GM10248 (cell line): ENCODE measurements at regions not wholly inside any gene's neighbourhood (a gene's known extent, or its start where the extent isn't known, plus 50 kb on each side); places are given as distances from the start of the nearest gene placed in this dataset.

Experiments
- CTCF ChIA-PET: fragments of 300-600 bp; sonication (Branson Sonifier 250); formaldehyde crosslinking; extraction: SDS; loops from one replicate; lab custom pipeline; 2021; ENCODE audit warnings: antibody characterized with exemption; lab: Yijun Ruan, JAX
- POLR2A ChIA-PET: fragments of 350-650 bp; sonication (Branson Sonifier 250); formaldehyde crosslinking; extraction: SDS; loops from one replicate; lab custom pipeline; 2020; ENCODE audit warnings: antibody characterized with exemption; lab: Yijun Ruan, JAX
- DNase-seq: peaks from one replicate; pipeline ENCODE4 v3.0.0; 2012; ENCODE audit errors: extremely low spot score
- TF ChIP-seq, protein P1 (sequence below): IDR thresholded peaks from 2 replicates; pipeline ENCODE4 v1.5.1; 2012; ENCODE audit warnings: mild to moderate bottlenecking, low read depth; ENCODE audit errors: extremely low read depth, missing control alignments, control extremely low read depth

DNA sequence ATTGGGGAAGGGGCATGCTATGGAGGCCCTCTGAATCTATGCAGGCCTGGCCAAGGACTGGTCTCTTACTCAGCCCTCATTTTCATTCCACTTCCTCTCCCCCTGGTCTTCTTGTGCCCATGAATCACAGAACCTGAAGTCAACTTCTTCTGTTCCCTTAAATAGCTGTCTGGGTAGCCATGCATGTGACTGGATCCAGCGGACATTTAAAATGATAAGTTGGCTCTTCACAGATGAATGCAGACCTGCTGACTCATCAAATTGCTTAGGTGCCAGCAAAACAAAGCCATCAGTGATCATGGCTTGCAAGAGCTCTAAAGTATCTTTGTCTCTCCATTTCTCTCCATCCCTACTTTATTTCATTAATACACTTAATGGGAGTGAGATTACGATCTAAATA lies 90.1 kb upstream of the CADPS start:
- POLR2A ChIA-PET: no interaction called here
- no peak for DNase-seq

DNA sequence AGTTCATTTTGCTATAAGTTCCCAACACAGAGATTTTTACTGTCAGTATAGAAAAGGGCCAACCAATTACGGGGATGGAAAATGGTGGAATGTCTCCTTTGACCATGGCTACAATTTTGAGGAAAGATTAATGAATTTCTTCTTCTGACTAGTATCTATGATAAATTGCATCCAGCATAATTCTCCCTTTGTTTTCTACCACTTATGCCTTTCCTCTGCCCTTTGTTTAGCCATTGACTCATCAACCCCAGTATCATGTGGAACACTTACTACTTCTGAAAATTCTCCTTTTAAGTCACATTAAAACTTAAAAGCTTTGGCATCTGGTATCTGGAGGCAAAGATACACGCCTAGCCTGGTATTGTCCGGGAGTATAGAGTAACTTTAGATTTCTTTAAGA lies 92.9 kb upstream of the CADPS start:
- ChIA-PET CTCF (interaction anchor here (1.9 kb wide), 1 partner anchor 10 kb away, joined by 4 read pairs; no protein-coding TSS in a partner anchor), POLR2A (no interaction called here)
- TF ChIP-seq, protein P1, sequence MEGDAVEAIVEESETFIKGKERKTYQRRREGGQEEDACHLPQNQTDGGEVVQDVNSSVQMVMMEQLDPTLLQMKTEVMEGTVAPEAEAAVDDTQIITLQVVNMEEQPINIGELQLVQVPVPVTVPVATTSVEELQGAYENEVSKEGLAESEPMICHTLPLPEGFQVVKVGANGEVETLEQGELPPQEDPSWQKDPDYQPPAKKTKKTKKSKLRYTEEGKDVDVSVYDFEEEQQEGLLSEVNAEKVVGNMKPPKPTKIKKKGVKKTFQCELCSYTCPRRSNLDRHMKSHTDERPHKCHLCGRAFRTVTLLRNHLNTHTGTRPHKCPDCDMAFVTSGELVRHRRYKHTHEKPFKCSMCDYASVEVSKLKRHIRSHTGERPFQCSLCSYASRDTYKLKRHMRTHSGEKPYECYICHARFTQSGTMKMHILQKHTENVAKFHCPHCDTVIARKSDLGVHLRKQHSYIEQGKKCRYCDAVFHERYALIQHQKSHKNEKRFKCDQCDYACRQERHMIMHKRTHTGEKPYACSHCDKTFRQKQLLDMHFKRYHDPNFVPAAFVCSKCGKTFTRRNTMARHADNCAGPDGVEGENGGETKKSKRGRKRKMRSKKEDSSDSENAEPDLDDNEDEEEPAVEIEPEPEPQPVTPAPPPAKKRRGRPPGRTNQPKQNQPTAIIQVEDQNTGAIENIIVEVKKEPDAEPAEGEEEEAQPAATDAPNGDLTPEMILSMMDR: no peak
- no peak for DNase-seq

More for the DNA sequence above, 90.1 kb upstream of the CADPS start:
- TF ChIP-seq, protein P1: no peak
- CTCF ChIA-PET: no interaction called here

DNA sequence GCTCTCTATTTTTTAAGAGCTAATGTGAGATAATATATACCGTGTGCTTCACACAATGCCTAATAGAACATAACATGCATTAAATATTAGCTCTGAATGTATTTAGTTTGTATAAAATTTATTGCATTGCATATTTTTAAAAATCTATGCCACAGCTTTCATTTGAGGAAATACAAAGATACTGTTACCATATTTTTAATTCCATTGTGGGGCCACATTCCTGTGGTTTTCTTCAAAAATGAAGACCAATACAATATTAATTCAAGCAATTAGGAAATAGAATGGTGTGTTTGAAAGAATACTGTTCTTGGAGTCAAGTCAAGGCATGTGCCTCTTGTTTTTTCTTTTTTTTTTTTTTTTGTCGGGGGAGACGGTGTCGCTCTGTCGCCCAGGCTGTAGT lies 95.4 kb upstream of the CADPS start:
- TF ChIP-seq, protein P1: no peak

DNA sequence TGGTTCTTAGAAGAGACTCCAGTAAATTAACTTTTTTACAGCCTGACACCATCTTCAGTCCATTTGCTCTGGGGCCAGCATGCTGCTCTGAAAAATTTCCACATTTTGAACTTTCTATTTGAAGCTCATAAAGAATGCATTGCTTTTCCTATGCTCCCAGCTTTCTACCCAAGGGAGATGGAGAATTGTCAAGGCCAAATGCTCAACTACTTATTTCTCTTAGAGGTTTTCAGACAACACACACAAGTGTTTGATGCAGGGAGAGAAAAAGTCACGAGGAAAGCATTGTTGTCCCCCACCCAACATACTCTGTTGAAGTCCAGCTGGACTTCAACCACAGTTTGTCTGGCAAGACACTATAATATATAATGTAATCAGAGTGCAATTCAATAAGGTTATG lies 100.3 kb upstream of the CADPS start:
- POLR2A ChIA-PET: no interaction called here
- TF ChIP-seq, protein P1: no peak
- CTCF ChIA-PET: interaction anchor here (0.8 kb wide), 1 partner anchor 21 kb away, joined by 3 read pairs; no protein-coding TSS in a partner anchor
- no peak for DNase-seq

More for the DNA sequence above, 95.4 kb upstream of the CADPS start:
- POLR2A ChIA-PET: no interaction called here
- DNase-seq: no peak
- CTCF ChIA-PET: interaction anchor here (0.9 to 1.0 kb wide), 3 partner anchors 8 to 12 kb away, joined by 3 to 5 read pairs (median 3); no protein-coding TSS in a partner anchor

DNA sequence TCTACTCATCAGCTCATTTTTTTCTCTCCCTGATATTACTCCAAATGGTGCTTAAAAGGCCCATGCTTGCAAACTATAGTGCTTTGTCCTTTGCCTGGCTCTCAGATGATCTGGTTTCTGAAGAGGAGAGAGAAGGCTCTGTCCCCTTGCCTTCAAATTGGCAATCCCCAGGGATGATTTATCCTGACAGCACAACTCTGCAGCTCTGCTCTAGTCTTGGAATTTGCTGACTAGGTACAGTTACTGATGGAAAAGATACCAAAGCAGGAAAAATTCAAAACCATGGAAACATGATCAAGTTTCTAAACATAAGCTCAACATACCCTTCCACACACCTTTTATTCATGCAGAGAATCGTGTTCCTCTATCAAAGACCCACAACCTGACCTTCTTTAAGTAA lies 106.7 kb upstream of the CADPS start:
- ChIA-PET CTCF (interaction anchor here (1.6 to 1.8 kb wide), 2 partner anchors 9 to 11 kb away, joined by 5 to 8 read pairs; no protein-coding TSS in a partner anchor), POLR2A (interaction anchor here (1.3 kb wide), 1 partner anchor 10 kb away, joined by 3 read pairs; no protein-coding TSS in a partner anchor)
- DNase-seq: no peak
- TF ChIP-seq, protein P1: no peak

DNA sequence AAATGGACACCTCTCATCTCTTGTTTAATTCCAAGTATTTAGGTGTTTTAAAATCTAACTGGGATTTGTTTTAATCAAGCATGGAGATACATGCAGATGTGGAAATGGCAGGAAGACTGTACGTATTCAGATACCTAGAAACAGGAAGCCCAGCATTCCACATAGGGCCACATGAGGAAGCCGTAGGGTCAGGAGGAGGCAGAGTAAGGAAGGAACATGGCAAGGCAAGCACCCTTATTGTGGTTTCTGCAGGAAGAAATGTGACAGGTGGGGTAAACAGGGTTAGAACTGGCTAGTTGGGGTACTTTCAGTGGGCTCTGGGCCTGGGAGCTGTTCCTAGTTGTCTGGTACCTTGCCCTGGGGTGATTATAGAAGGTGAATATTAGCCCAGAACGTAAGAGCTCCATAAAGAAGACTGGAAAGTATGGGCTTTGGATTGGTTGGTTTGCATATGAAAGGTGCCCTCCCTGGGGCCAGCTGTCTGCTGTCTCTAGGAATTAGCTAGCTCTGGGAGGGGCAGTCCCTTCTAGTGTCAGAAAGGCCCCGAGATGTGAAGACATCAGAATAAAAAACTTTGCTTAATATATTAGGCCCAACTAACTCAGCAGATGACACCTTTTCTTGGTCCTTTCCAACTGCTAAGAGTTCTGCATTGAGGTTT lies 107.7 kb upstream of the CADPS start:
- ChIA-PET POLR2A (interaction anchor here (1.3 kb wide), 1 partner anchor 11 kb away, joined by 3 read pairs; no protein-coding TSS in a partner anchor), CTCF (interaction anchor here (1.8 kb wide), 1 partner anchor 12 kb away, joined by 5 read pairs; no protein-coding TSS in a partner anchor)
- TF ChIP-seq, protein P1: no peak
- no peak for DNase-seq
